ENCODE measurements at regions not wholly inside any gene's neighbourhood (a gene's known extent, or its start where the extent isn't known, plus 50 kb on each side); places are given as distances from the start of the nearest gene placed in this dataset.
A peak's percentile ranks its signal among the peaks of the same experiment; 100 is the strongest.

GRCh38 chr6:137423451-137424168, 70.6 kb downstream of the OLIG3 start:
- no peaks in the 10 kb centered on the region for H3K79me1 ChIP-seq (ENCODE audit: low read depth, low read length)
- no peak overlapping the region for H3K9ac ChIP-seq (replicated peaks in 1 of 4; ENCODE audit: extremely low read depth in 1 of 4, low read depth in 3 of 4, low read length in 3 of 4)
- H3K4me2 ChIP-seq (ENCODE audit: insufficient read depth in 1 of 2, low read depth in 2 of 2, low read length in 2 of 2): peak overlapping the region; percentile 19 to 50
- H3K23me2 ChIP-seq (ENCODE audit: low read depth, low read length): no peaks in the 10 kb centered on the region
- no peaks in the 10 kb centered on the region for H3K79me2 ChIP-seq (ENCODE audit: control insufficient read depth in 1 of 2, insufficient read depth in 2 of 2, low read length in 2 of 2)
- H3K14ac ChIP-seq (ENCODE audit: insufficient read length): no peak overlapping the region
- no peak overlapping the region for H3K4ac ChIP-seq (replicated peaks; ENCODE audit: insufficient read length, low read depth, low read length)
- H2BK15ac ChIP-seq (ENCODE audit: low read length): no peak overlapping the region
- no peak overlapping the region for H4K91ac ChIP-seq (replicated peaks; ENCODE audit: insufficient read length, low read length)
- no peak overlapping the region for H2BK120ac ChIP-seq (replicated peaks; ENCODE audit: low read depth, low read length)
- CTCF ChIA-PET (ENCODE audit: partially characterized antibody): interaction anchor here (0.6 to 2.0 kb wide), 3 partner anchors 82 to 110 kb away, joined by 3 to 5 read pairs (median 3); no protein-coding TSS in a partner anchor
- POLR2A ChIA-PET (ENCODE audit: partially characterized antibody): interaction anchor here (1.3 kb wide), 1 partner anchor 9 kb away, joined by 4 read pairs; no protein-coding TSS in a partner anchor
- H3K4me3 ChIP-seq (ENCODE audit: extremely low read depth in 1 of 4, insufficient read depth in 2 of 4, low read depth in 3 of 4, low read length in 4 of 4): peak overlapping the region in 1 of 4 experiments; percentile 40; a peak in 2 of 8 replicates
- peak overlapping the region; percentile 88; the same call in 1 of the 2 replicates for H2BK20ac ChIP-seq (ENCODE audit: low read length)
- peak overlapping the region; percentile 80 for H4K5ac ChIP-seq (ENCODE audit: insufficient read length, low read depth, low read length)
- H4K20me1 ChIP-seq (replicated peaks in 1 of 2; ENCODE audit: control insufficient read depth in 1 of 2, insufficient read depth in 2 of 2, low read length in 2 of 2): no peaks in the 10 kb centered on the region
- H3K27ac ChIP-seq (ENCODE audit: low read depth, low read length): peak overlapping the region; percentile 14; the same call in 1 of the 2 replicates
- H2AFZ ChIP-seq (ENCODE audit: low read length): no peak overlapping the region
- H3K36me3 ChIP-seq (ENCODE audit: control insufficient read depth in 2 of 4, insufficient read depth in 4 of 4, low read length in 3 of 4): no peaks in the 10 kb centered on the region
- FAIRE-seq (peak; percentile 98), DNase-seq (ENCODE audit: low read depth in 1 of 2, low spot score in 2 of 2) (peak; percentile 64 to 79)
- H3K27me3 ChIP-seq (replicated peaks in 1 of 4; ENCODE audit: control insufficient read depth in 3 of 4, extremely low read depth in 1 of 4, insufficient read depth in 3 of 4, low read length in 3 of 4): no peaks in the 10 kb centered on the region
- H3K9me3 ChIP-seq (ENCODE audit: insufficient read depth in 2 of 2, low read depth in 1 of 2, low read length in 1 of 2): no peaks in the 10 kb centered on the region
- no peak overlapping the region for H4K8ac ChIP-seq (ENCODE audit: extremely low read depth, insufficient read depth, low read length)
- WGBS, 2 experiments (ENCODE audit: extremely low coverage in 1 of 2, insufficient coverage in 1 of 2, insufficient read length in 1 of 2, insufficient replicate concordance in 2 of 2, low coverage in 1 of 2, low lambda C conversion rate in 2 of 2, missing lambda C conversion rate in 1 of 2): 2% methylated on average over 3 of the region's 3 CpGs; no CpG with 5 or more reads in 1 of the 2 experiments
- H3K18ac ChIP-seq (ENCODE audit: extremely low read depth, low read length): no peak overlapping the region; the same call in 1 of the 2 replicates
- H2AK5ac ChIP-seq (ENCODE audit: low read depth, low read length): no peak overlapping the region
- no peak overlapping the region for H3K56ac ChIP-seq (replicated peaks; ENCODE audit: insufficient read length, low read depth, low read length)
- H2BK5ac ChIP-seq (ENCODE audit: low read depth, low read length): peak overlapping the region; percentile 29; the same call in 1 of the 2 replicates
- peaks cover 2 to 9% (median 4%) of the 10 kb centered on the region in 4 experiments; a peak in 4 of 7 replicates for H3K4me1 ChIP-seq (replicated peaks in 1 of 4; ENCODE audit: control insufficient read depth in 3 of 4, insufficient read depth in 4 of 4, low read length in 3 of 4)
- no peak overlapping the region for H3K23ac ChIP-seq (ENCODE audit: insufficient read length)
- H2BK12ac ChIP-seq (ENCODE audit: low read depth, low read length): no peak overlapping the region
- no peak for TF ChIP-seq BACH1 (IDR thresholded peaks at IDR 0.05; ENCODE audit: low read length)
- no peak for TF ChIP-seq CHD2 (IDR thresholded peaks at IDR 0.05; ENCODE audit: low read length)
- peak; percentile 57 for TF ChIP-seq YY1 (IDR thresholded peaks at IDR 0.05; ENCODE audit: low read depth, low read length)
- no peak for TF ChIP-seq CEBPB (IDR thresholded peaks at IDR 0.05; ENCODE audit: low read depth, low read length)
- TF ChIP-seq TEAD4 (IDR thresholded peaks at IDR 0.05; ENCODE audit: low read depth, low read length): peak; percentile 59; the same call in 1 of the 2 replicates

Measured in H1 (cell line).